ENCODE measurements at regions not wholly inside any gene's neighbourhood (a gene's known extent, or its start where the extent isn't known, plus 50 kb on each side); places are given as distances from the start of the nearest gene placed in this dataset.

GRCh38 chr13:61358599-61358998 is 57.0 kb downstream of the PCDH20 start:
- H3K27ac ChIP-seq (ENCODE audit: low read depth in 1 of 2, low read length in 2 of 2), result no peak overlapping the region
- no peak for DNase-seq
- Mint-ChIP-seq H3K27me3 (ENCODE audit: low read depth in 3 of 3) (peaks cover 0 to 3% (median 0%) of the 10 kb centered on the region in 3 donors), H3K4me3 (no peak overlapping the region), H3K36me3 (no peaks in the 10 kb centered on the region), H3K27ac (no peak overlapping the region), H3K9me3 (peaks cover 0 to 11% (median 3%) of the 10 kb centered on the region in 7 donors), H3K4me1 (no peaks in the 10 kb centered on the region)
- H3K9ac ChIP-seq (ENCODE audit: insufficient read depth, low read length, poor library complexity, severe bottlenecking), result no peak overlapping the region
- H3K27me3 ChIP-seq (ENCODE audit: control insufficient read depth in 2 of 2, insufficient read depth in 2 of 2, low read length in 2 of 2), result no peaks in the 10 kb centered on the region
- H3K4me1 ChIP-seq (ENCODE audit: control insufficient read depth in 1 of 2, insufficient read depth in 2 of 2, low read length in 2 of 2), result no peaks in the 10 kb centered on the region
- H3K36me3 ChIP-seq (replicated peaks in 1 of 2; ENCODE audit: control insufficient read depth in 1 of 2, insufficient read depth in 2 of 2, low read length in 2 of 2), result no peaks in the 10 kb centered on the region
- H3K9me3 ChIP-seq (replicated peaks in 1 of 2; ENCODE audit: control insufficient read depth in 1 of 2, insufficient read depth in 1 of 2, low read length in 2 of 2), result no peaks in the 10 kb centered on the region
- no peak overlapping the region for H3K4me2 ChIP-seq (replicated peaks; ENCODE audit: extremely low read depth, low read length, poor library complexity, severe bottlenecking)
- no peak for TF ChIP-seq CTCF (IDR thresholded peaks at IDR 0.05)
- H3K4me3 ChIP-seq (replicated peaks in 1 of 3; ENCODE audit: low read depth in 2 of 3, low read length in 3 of 3), result no peak overlapping the region
- no peak overlapping the region for H2AFZ ChIP-seq (ENCODE audit: insufficient read depth, low read depth, low read length, poor library complexity, severe bottlenecking)
- intact Hi-C loops (cut with micrococcal nuclease), result no loop called here
- no peaks in the 10 kb centered on the region for H4K20me1 ChIP-seq (ENCODE audit: insufficient read depth, low read length)
- no CpG with 5 or more reads among the region's 1 CpG for WGBS (ENCODE audit: insufficient coverage)
- no peaks in the 10 kb centered on the region for H3K79me2 ChIP-seq (ENCODE audit: insufficient read depth, low read length)

- H3K9me3 Mint-ChIP-seq, result peaks cover 0 to 3% (median 0%) of the 10 kb centered on the region in 7 donors
- intact Hi-C loops (cut with micrococcal nuclease), result no loop called here
- Histone ChIP-seq H3K9me3 (replicated peaks in 1 of 2; ENCODE audit: control insufficient read depth in 1 of 2, insufficient read depth in 1 of 2, low read length in 2 of 2) (no peaks in the 10 kb centered on the region), H3K4me1 (ENCODE audit: control insufficient read depth in 1 of 2, insufficient read depth in 2 of 2, low read length in 2 of 2) (no peaks in the 10 kb centered on the region), H3K9ac (ENCODE audit: insufficient read depth, low read length, poor library complexity, severe bottlenecking) (no peak overlapping the region), H3K36me3 (replicated peaks in 1 of 2; ENCODE audit: control insufficient read depth in 1 of 2, insufficient read depth in 2 of 2, low read length in 2 of 2) (no peaks in the 10 kb centered on the region), H3K4me3 (replicated peaks in 1 of 3; ENCODE audit: low read depth in 2 of 3, low read length in 3 of 3) (no peak overlapping the region), H3K79me2 (ENCODE audit: insufficient read depth, low read length) (no peaks in the 10 kb centered on the region), H3K4me2 (replicated peaks; ENCODE audit: extremely low read depth, low read length, poor library complexity, severe bottlenecking) (no peak overlapping the region), H2AFZ (ENCODE audit: insufficient read depth, low read depth, low read length, poor library complexity, severe bottlenecking) (no peak overlapping the region), H3K27ac (ENCODE audit: low read depth in 1 of 2, low read length in 2 of 2) (no peak overlapping the region), H3K27me3 (ENCODE audit: control insufficient read depth in 2 of 2, insufficient read depth in 2 of 2, low read length in 2 of 2) (no peaks in the 10 kb centered on the region), H4K20me1 (ENCODE audit: insufficient read depth, low read length) (no peaks in the 10 kb centered on the region)
- no peak for TF ChIP-seq CTCF (IDR thresholded peaks at IDR 0.05)
- no peaks in the 10 kb centered on the region for H3K27me3 Mint-ChIP-seq (ENCODE audit: low read depth in 3 of 3)
- no peak for DNase-seq
- H3K36me3 Mint-ChIP-seq, result no peaks in the 10 kb centered on the region
- H3K4me1 Mint-ChIP-seq, result no peaks in the 10 kb centered on the region
- WGBS (ENCODE audit: insufficient coverage), result 100% methylated on average over 1 of the region's 5 CpGs
- H3K27ac Mint-ChIP-seq, result no peak overlapping the region
- no peak overlapping the region for H3K4me3 Mint-ChIP-seq
Observed at GRCh38 chr13:61350341-61350740, 65.3 kb downstream of the PCDH20 start.

Measured in CD14-positive monocyte (primary cell).